HepG2 (cell line): ENCODE measurements at regions not wholly inside any gene's neighbourhood (a gene's known extent, or its start where the extent isn't known, plus 50 kb on each side); places are given as distances from the start of the nearest gene placed in this dataset.
A peak's percentile ranks its signal among the peaks of the same experiment; 100 is the strongest.

Experiments
- DPF2 ChIP-seq: sonication (generic); formaldehyde crosslinking; IDR thresholded peaks from 2 replicates; pipeline ENCODE4 v1.4.0; 2020; ENCODE audit warnings: mild to moderate bottlenecking, low read depth, missing genetic modification reagents, borderline replicate concordance
- FOXM1 ChIP-seq: sonication (generic); formaldehyde crosslinking; IDR thresholded peaks from 2 replicates; pipeline ENCODE4 v1.5.0; 2020; ENCODE audit warnings: missing genetic modification reagents
- HOXD1 ChIP-seq: sonication (generic); formaldehyde crosslinking; IDR thresholded peaks from 2 replicates; pipeline ENCODE4 v1.5.0; 2020; ENCODE audit warnings: missing genetic modification reagents
- IRF9 ChIP-seq: sonication (generic); formaldehyde crosslinking; IDR thresholded peaks from 2 replicates; pipeline ENCODE4 v1.8.0; 2022; ENCODE audit warnings: missing genetic modification reagents, mild to moderate bottlenecking, borderline replicate concordance
- JUND ChIP-seq: sonication (generic); formaldehyde crosslinking; IDR thresholded peaks from 2 replicates; pipeline ENCODE4 v1.8.0; 2022; ENCODE audit warnings: mild to moderate bottlenecking, missing genetic modification reagents
- NFAT5 ChIP-seq: sonication (generic); formaldehyde crosslinking; IDR thresholded peaks from 2 replicates; pipeline ENCODE4 v1.4.0; 2020; ENCODE audit warnings: missing genetic modification reagents
- PHF8 ChIP-seq: sonication (generic); formaldehyde crosslinking; IDR thresholded peaks from 2 replicates; pipeline ENCODE4 v1.5.0; 2020; ENCODE audit warnings: missing genetic modification reagents
- SOX5 ChIP-seq: IDR thresholded peaks from 2 replicates; pipeline ENCODE4 v1.6.1; 2016; ENCODE audit warnings: borderline replicate concordance
- SP2 ChIP-seq: sonication (generic); formaldehyde crosslinking; IDR thresholded peaks from 2 replicates; pipeline ENCODE4 v1.5.1; 2020; ENCODE audit warnings: mild to moderate bottlenecking, missing genetic modification reagents
- SSRP1 ChIP-seq: IDR thresholded peaks from 2 replicates; pipeline ENCODE4 v1.6.1; 2016; ENCODE audit warnings: control low read depth
- STAG1 ChIP-seq: sonication (generic); formaldehyde crosslinking; IDR thresholded peaks from 2 replicates; pipeline ENCODE4 v1.4.0; 2020; ENCODE audit warnings: missing genetic modification reagents
- ZBTB44 ChIP-seq: sonication (generic); formaldehyde crosslinking; IDR thresholded peaks from 2 replicates; pipeline ENCODE4 v1.4.0; 2020; ENCODE audit warnings: missing genetic modification reagents
- ZNF101 ChIP-seq: sonication (generic); formaldehyde crosslinking; IDR thresholded peaks from 2 replicates; pipeline ENCODE4 v1.4.0; 2020; ENCODE audit warnings: mild to moderate bottlenecking, low read depth, missing genetic modification reagents, borderline replicate concordance
- ZNF143 ChIP-seq: sonication (generic); formaldehyde crosslinking; IDR thresholded peaks from 2 replicates; pipeline ENCODE4 v1.4.0; 2020; ENCODE audit warnings: missing genetic modification reagents
- ZNF431 ChIP-seq: sonication (generic); formaldehyde crosslinking; IDR thresholded peaks from 2 replicates; pipeline ENCODE4 v1.9.0; 2022; ENCODE audit warnings: missing genetic modification reagents, low read depth, mild to moderate bottlenecking, borderline replicate concordance
- ZNF639 ChIP-seq: conservative IDR thresholded peaks from 2 replicates; pipeline ENCODE4 v1.6.1; 2018; ENCODE audit warnings: missing genetic modification reagents
- ZNF792 ChIP-seq: IDR thresholded peaks from 2 replicates; pipeline ENCODE4 v1.6.1; 2016
- ZNF878 ChIP-seq: sonication (generic); formaldehyde crosslinking; IDR thresholded peaks from 2 replicates; pipeline ENCODE4 v1.8.1; 2023; ENCODE audit warnings: mild to moderate bottlenecking, missing genetic modification reagents, moderate library complexity

GRCh38 chr11:105202844-105203548 lies 63.4 kb upstream of the CARD18 start (continued):
- no peak for TF ChIP-seq NFAT5 (CRISPR knock-in tag)
- TF ChIP-seq HOXD1 = no peak
- no peak for TF ChIP-seq IRF9 (CRISPR knock-in tag)
- no peak for TF ChIP-seq ZNF143 (CRISPR knock-in tag)
- peak; percentile 40 for TF ChIP-seq STAG1 (CRISPR knock-in tag)
- TF ChIP-seq DPF2 (CRISPR knock-in tag) = 0 out of 2 replicates have a peak, but pooled peaks have one; percentile 19
- 0 out of 2 replicates have a peak, but pooled peaks have one; percentile 41 for TF ChIP-seq ZNF792 (CRISPR knock-in tag)
- no peak for TF ChIP-seq SSRP1 (CRISPR knock-in tag)
- TF ChIP-seq SOX5 (CRISPR knock-in tag) = peak; percentile 94
- no peak for TF ChIP-seq JUND (CRISPR knock-in tag)
- TF ChIP-seq ZNF431 (CRISPR knock-in tag) = no peak
- no peak for TF ChIP-seq ZNF101
- no peak for TF ChIP-seq ZNF878 (CRISPR knock-in tag)
- no peak for TF ChIP-seq SP2 (CRISPR knock-in tag)
- no peak for TF ChIP-seq PHF8
- TF ChIP-seq FOXM1 (CRISPR knock-in tag) = no peak
- TF ChIP-seq ZBTB44 = no peak
- no peak for TF ChIP-seq ZNF639 (CRISPR knock-in tag)
